OCI-LY3 (cell line): ENCODE measurements at regions not wholly inside any gene's neighbourhood (a gene's known extent, or its start where the extent isn't known, plus 50 kb on each side); places are given as distances from the start of the nearest gene placed in this dataset.

ENCODE experiments used
- CTCF ChIP-seq: fragments of 200-600, 300-600 bp; sonication (generic); IDR thresholded peaks from 2 replicates; pipeline ENCODE4 v1.5.1; 2014; ENCODE audit warnings: antibody characterized with exemption, low read length, low read depth
- EZH2phosphoT487 ChIP-seq: fragments of 200-600 bp; shearing (Covaris generic); IDR thresholded peaks from 2 replicates; pipeline ENCODE4 v1.6.1; 2018; ENCODE audit warnings: antibody characterized with exemption, mixed run types, low read depth

GRCh38 chr17:37820313-37820994 lies 75.6 kb upstream of the HNF1B start:
- TF ChIP-seq CTCF (no peak), EZH2phosphoT487 (no peak)
